ENCODE measurements at regions not wholly inside any gene's neighbourhood (a gene's known extent, or its start where the extent isn't known, plus 50 kb on each side); places are given as distances from the start of the nearest gene placed in this dataset.
"Not testable (repeated sequence)": the region's sequence is repeated elsewhere in the genome, so short reads cannot be mapped to it uniquely, and the experiment has no call there.

GRCh38 chr14:97773598-97773997 lies 976.4 kb downstream of the VRK1 start:
- DNase-seq: no peak

GRCh38 chr14:97776890-97777558 lies 979.8 kb downstream of the VRK1 start:
- DNase-seq: no peak

DNA sequence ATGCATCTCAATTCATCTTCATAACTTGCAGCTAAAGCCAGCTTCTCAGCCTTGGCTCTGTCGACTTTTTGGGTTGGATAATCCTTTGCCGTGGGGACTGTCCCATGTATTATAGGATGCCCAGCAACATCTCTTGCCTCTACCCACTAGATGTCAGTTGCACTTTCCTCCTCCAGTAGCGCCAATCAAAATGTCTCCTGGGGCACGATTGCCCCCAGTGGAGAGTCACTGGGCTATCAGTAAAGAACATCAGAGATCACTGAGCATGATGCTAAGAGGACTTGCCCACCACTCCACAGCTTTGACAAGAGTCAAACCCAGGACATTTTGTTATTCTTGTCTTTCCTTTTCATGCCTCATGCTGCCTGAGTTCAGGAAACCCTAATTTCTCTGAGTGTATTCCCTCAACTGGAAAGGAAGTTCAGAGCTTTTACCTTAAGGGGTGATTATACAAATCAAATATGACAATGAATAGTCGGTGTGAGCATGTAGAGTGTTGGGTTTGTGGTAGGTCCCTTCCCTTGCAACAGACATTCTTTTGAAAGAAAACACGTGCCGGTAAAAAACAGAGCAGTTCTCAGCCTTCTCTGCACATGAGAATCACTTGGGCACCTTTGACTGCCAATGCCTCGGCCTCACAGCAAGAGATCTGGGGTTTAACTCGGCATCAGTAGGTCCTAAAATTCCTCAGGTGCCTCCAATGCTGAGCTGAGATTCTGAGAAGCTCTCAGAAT lies 980.6 kb downstream of the VRK1 start:
- DNase-seq: no peak

- no peak for DNase-seq
Observed at GRCh38 chr14:97779140-97779539, 982.0 kb downstream of the VRK1 start.

GRCh38 chr14:97780804-97781203 lies 983.6 kb downstream of the VRK1 start:
- no peak for DNase-seq

GRCh38 chr14:97781961-97782360 lies 984.8 kb downstream of the VRK1 start:
- DNase-seq: no peak

DNA sequence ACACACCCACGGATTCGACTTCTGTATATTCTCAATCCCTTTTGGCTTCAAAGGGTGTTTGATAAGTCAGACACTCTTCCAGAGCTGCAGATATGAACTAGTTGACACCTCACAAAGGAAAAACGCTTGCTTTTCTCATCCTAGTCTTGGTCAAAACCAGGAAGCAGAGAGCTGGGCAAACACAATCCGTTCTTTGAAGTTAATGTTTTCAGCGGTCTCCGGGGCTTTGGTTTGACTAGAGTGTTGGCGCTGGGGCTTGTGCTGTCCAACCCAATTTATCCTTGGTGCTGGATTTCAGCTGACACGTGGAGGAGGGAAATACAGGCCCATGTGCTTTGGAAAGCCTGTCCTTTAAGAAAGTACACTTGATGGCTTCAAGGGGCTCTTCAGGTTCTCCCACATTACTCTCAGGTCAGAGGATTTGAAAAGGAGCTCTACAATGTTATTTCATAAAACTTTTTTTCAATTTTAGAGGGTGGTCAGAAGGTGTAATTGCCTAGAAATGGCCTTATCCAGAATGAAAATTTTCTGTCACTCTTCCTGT lies 985.8 kb downstream of the VRK1 start:
- DNase-seq: no peak

DNA sequence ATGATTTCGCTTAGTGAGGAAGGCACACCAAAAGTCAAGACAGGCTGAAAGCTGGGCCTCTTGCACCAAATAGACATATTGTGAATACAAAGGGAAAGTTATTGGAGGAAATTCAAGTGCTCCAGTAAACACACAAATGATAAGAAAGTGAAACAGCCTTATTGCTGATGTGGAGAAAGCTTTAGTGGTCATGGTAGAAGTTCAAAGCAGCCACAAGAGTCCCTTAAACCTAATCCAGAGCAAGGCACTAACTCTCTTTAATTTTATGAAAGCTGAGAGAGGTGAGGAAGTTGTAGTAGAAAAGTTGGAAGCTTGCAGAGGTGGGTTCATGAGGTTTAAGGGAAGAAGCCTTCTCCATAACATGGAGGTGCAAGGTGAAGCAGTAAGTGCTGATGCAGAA lies 988.3 kb downstream of the VRK1 start:
- DNase-seq: no peak

GRCh38 chr14:97788364-97788763 lies 991.2 kb downstream of the VRK1 start:
- no peak for DNase-seq

- DNase-seq: no peak
Observed at GRCh38 chr14:97788846-97789526, 991.8 kb downstream of the VRK1 start.

DNA sequence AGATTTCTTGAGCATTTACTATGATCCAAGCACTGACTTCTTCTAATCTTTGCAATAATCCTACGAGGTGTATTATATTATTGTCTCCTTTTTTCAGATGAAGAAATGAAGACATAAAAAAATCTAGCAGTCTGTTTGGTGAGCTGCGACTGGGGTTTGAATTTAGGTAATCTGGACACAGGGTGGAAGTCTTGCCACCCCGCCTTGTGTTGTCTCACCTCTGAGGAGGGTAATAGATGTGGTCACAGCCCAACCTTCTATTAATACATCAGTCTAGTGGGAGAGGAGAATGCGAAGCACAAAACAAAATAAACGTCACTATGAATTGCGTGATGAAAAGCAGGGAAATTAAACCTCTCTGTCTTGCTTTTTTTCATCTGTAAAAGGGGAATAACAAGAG lies 993.9 kb downstream of the VRK1 start:
- DNase-seq: no peak

DNA sequence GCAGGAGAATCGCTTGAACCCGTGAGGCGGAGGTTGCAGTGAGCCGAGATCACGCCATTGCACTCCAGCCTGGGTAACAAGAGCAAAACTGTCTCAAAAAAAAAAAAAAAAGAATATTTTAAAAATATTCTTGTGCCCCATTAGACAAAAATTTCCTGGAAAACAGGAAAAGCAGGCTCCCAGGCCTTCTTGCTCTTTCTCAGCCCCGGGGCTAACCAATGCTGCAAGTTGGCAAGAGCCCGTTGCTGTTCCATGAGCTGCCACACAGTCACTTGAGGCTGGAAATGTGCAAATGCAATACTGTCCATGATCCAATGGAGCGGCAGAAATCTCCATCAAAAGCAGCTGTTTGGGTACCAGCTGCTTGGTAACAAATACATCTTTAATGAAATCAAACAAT lies 994.7 kb downstream of the VRK1 start:
- DNase-seq: no peak

GRCh38 chr14:97796511-97796910 lies 999.3 kb downstream of the VRK1 start:
- DNase-seq: no peak

GRCh38 chr14:97798176-97798575 lies 1001.0 kb downstream of the VRK1 start:
- no peak for DNase-seq

- no peak for DNase-seq
Observed at GRCh38 chr14:97802430-97803373, 1005.5 kb downstream of the VRK1 start.

- DNase-seq: no peak
Observed at GRCh38 chr14:97804056-97804455, 1006.9 kb downstream of the VRK1 start.

GRCh38 chr14:97806891-97807290 lies 1009.7 kb downstream of the VRK1 start:
- DNase-seq: no peak

- DNase-seq: not testable (repeated sequence)
Observed at GRCh38 chr14:97808541-97808940, 1011.4 kb downstream of the VRK1 start.

DNA sequence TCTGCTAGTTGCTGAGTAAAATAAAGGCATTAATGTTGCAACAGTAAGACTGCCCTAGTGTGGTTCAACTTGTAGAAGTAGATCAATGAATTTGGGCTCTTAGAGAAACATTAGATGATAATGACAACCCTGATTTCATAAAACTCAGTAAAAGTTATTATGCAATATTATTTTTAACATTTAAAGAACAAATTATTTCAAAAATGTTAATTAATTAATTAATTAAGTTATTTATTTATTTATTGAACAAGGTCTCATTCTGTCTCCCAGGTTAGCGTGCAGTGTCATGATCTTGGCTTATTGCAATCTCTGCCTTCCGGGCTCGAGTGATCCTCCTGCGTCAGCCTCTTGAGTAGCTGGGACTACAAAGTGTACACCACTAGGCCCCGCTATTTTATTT lies 1016.4 kb downstream of the VRK1 start:
- no peak for DNase-seq

GRCh38 chr14:97820781-97821180 lies 1023.6 kb downstream of the VRK1 start:
- DNase-seq: no peak

GRCh38 chr14:97824218-97824617 lies 1027.0 kb downstream of the VRK1 start:
- DNase-seq: no peak

GRCh38 chr14:97827746-97828145 lies 1030.6 kb downstream of the VRK1 start:
- no peak for DNase-seq

DNA sequence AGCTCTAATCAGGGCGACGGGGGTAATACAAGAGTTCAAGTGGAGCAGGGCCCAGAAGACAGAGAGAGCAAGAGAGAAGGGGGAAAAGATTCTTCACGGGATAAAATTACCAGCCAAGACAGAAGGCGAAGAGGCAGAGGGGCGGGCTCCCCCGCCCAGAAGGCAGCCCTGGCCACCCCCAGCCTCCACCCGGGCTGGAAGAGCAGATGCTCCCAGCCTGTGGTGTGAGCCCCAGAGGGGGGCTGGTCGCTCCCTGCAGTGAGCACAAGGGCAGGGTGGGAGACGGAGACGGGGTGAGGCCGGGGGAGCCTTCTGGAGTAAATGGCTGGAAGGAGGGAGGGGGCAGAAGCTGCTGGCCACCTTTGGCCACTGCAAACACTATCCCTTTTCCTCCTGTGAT lies 1035.6 kb downstream of the VRK1 start:
- DNase-seq: no peak

Data from NCI-H446 treated with DMSO at 0.1 percent for 48 hours (cell line).